ENCODE measurements at regions not wholly inside any gene's neighbourhood (a gene's known extent, or its start where the extent isn't known, plus 50 kb on each side); places are given as distances from the start of the nearest gene placed in this dataset.

GRCh38 chr3:102170545-102170944 is 264.3 kb upstream of the ZPLD1 start:
- DNase-seq (ENCODE audit: low spot score), result no peak
- no peak for TF ChIP-seq CTCF (IDR thresholded peaks at IDR 0.05)
- no peak for ATAC-seq (ENCODE audit: low FRiP score)

- ATAC-seq (ENCODE audit: low FRiP score), result no peak
- no peak for TF ChIP-seq CTCF (IDR thresholded peaks at IDR 0.05)
- no peak for DNase-seq (ENCODE audit: low spot score)
Measured at GRCh38 chr3:102174312-102174712, 260.5 kb upstream of the ZPLD1 start.

- ATAC-seq (ENCODE audit: low FRiP score) (no peak), DNase-seq (ENCODE audit: low spot score) (no peak)
Measured at GRCh38 chr3:102174832-102175374, 259.9 kb upstream of the ZPLD1 start.

DNA sequence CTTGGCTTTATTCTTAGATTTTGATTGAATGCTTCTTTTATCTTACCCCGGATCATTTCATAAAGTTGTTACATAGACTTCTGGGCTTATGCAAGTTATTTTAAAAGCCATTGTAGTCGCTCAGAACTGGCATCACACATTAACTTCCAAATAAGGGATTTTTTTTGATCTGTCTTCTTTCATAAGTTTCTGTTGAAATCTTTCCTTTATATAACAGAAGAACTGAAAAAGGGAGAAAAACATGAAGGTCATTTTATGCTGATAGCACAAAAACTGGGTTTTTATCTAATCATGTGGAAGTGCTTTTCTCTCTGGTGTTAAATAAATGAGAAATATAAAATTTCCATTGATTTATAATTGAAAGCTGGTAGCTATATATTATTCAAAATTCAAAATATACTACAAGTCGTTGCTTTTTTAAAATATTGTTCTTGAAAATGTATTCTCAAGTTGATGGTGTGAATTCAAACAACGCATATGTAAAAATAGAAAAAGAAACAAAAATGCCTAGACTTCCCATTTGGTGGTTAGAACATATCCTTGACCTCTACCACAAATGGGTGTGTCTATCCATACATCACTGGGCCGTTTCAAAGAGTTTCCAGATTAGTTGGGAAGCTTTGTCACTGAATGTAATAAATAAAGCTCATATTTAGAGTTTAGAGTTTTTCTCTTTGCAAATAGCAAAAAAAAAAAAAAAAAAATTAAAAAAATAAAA is 258.3 kb upstream of the ZPLD1 start:
- TF ChIP-seq CTCF (IDR thresholded peaks at IDR 0.05), result no peak
- no peak for DNase-seq (ENCODE audit: low spot score)
- ATAC-seq (ENCODE audit: low FRiP score), result no peak

More at GRCh38 chr3:102174832-102175374, 259.9 kb upstream of the ZPLD1 start:
- no peak for TF ChIP-seq CTCF (IDR thresholded peaks at IDR 0.05)

DNA sequence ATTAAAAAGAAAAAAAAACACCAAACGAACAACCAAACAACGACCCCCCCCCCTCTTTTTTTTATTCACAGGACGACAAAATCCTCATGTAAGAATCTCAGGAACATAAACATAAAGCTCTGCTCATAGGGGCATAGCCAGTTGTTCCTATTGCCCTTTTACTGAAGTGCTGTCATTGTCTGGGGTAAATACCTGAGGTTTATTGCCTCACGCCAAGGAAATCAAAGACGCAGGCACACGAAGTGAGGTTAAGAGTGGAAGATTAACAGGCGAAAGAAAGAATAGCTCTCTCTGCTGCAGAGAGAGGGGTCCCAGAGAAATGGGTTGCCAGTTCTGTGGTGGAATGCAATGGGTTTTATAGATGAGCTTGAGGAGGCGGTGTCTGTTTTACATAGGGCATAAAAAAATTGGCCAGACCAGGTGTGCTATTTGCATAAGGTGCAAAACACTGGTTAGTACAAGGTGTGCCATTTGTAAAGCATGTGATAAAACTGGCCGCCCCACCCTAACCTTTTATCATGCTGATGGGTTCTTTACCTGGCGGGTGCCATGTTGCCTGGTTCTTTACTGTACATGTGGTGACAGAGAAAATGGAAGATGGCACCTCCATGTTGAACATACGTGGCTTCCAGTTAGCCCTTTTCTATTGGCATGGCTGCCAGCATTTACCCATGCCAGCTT is 257.6 kb upstream of the ZPLD1 start:
- TF ChIP-seq CTCF (IDR thresholded peaks at IDR 0.05), result no peak
- DNase-seq (ENCODE audit: low spot score), result no peak
- no peak for ATAC-seq (ENCODE audit: low FRiP score)

DNA sequence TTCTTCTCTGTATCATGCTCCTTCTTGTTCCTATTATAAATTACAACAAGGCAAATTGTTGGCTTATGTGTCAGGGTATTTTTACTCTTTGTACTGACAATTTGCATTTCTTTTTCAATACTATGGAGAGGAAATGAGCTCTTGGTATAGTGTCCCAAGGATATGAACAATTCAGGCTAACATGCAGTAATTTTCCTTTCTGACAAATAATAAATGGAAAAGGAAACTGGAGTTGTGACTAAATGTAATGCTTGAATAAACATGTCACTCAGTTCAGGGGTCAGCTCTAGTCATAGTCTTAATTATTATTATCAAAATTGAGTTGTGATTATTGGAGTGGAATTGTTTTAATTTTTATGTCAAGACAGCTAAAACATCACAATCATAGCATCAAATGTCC is 256.0 kb upstream of the ZPLD1 start:
- no peak for TF ChIP-seq CTCF (IDR thresholded peaks at IDR 0.05)
- ATAC-seq (ENCODE audit: low FRiP score), result no peak
- no peak for DNase-seq (ENCODE audit: low spot score)
